MM.1S (cell line): ENCODE measurements at regions not wholly inside any gene's neighbourhood (a gene's known extent, or its start where the extent isn't known, plus 50 kb on each side); places are given as distances from the start of the nearest gene placed in this dataset.
"Not testable (repeated sequence)": the region's sequence is repeated elsewhere in the genome, so short reads cannot be mapped to it uniquely, and the experiment has no call there.

Experiments used
- EZH2 ChIP-seq: fragments of 300-600 bp; sonication (generic); optimal IDR thresholded peaks from 2 replicates; pipeline ENCODE3; 2017; ENCODE audit warnings: low read depth, mild to moderate bottlenecking, antibody characterized with exemption, low read length, mixed read lengths
- EZH2phosphoT487 ChIP-seq: fragments of 300-600 bp; sonication (generic); IDR thresholded peaks from 2 replicates; pipeline ENCODE4 v1.6.1; 2018; ENCODE audit warnings: antibody characterized with exemption, low read length
- TF ChIP-seq, protein P1 (sequence below): fragments of 300-600 bp; sonication (generic); IDR thresholded peaks from 2 replicates; pipeline ENCODE4 v1.5.1; 2016; ENCODE audit warnings: antibody characterized with exemption, low read length, mixed read lengths

DNA sequence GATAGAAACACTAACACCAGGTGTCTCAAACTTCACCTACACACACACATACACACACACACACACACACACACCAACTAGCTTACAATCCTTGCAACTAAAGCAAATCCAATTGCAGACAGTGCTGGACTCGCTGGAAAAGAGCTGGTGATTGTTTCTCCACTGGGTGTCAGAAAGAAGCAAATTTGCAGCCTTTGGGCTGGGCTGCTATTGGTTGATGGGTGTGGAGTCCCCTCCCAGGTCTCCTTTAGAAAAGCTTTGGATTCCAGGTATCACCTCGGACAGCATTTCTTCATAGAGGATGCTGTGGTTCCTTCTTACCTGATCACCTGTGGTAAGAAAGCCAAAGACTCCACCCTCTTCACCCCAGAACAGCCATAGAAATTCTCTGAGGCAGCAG is 307.5 kb downstream of the SPATA31A6 start:
- not testable (repeated sequence) for TF ChIP-seq EZH2, EZH2phosphoT487
- TF ChIP-seq, protein P1, sequence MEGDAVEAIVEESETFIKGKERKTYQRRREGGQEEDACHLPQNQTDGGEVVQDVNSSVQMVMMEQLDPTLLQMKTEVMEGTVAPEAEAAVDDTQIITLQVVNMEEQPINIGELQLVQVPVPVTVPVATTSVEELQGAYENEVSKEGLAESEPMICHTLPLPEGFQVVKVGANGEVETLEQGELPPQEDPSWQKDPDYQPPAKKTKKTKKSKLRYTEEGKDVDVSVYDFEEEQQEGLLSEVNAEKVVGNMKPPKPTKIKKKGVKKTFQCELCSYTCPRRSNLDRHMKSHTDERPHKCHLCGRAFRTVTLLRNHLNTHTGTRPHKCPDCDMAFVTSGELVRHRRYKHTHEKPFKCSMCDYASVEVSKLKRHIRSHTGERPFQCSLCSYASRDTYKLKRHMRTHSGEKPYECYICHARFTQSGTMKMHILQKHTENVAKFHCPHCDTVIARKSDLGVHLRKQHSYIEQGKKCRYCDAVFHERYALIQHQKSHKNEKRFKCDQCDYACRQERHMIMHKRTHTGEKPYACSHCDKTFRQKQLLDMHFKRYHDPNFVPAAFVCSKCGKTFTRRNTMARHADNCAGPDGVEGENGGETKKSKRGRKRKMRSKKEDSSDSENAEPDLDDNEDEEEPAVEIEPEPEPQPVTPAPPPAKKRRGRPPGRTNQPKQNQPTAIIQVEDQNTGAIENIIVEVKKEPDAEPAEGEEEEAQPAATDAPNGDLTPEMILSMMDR = not testable (repeated sequence)
